ENCODE measurements at regions not wholly inside any gene's neighbourhood (a gene's known extent, or its start where the extent isn't known, plus 50 kb on each side); places are given as distances from the start of the nearest gene placed in this dataset.

DNA sequence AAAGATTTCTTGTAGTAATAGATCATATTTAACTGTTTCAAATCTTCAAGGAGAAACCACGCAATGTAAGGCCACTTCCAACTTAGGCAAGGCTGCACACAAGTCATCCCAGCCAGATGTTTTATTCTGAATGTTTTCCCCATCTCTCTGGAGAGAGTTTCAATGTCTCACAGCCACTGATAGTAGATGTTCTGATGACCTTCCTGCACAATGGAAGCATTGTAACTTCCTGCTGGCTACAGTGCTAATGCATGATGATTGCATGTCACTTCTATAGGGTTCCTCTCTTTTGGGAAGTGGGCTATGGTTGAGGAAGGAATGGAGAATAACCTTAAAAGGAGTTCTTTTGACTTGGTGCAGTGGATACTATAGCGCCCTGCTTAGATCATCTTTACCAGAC, 328.0 kb downstream of the ZNF621 start:
- Histone ChIP-seq H3K9ac (ENCODE audit: insufficient read length) (no peak overlapping the region), H3K9me3 (ENCODE audit: low read depth, low read length) (no peaks in the 10 kb centered on the region), H3K36me3 (ENCODE audit: insufficient read depth, low read length) (no peaks in the 10 kb centered on the region), H3K27ac (no peak overlapping the region), H3K4me3 (no peak overlapping the region)
- TF ChIP-seq POLR2AphosphoS5 (IDR thresholded peaks at IDR 0.05; ENCODE audit: borderline replicate concordance, low read depth, low read length) (no peak), EZH2 (IDR thresholded peaks at IDR 0.05) (no peak), FOXP2 (optimal IDR thresholded peaks at IDR 0.05; ENCODE audit: control extremely low read depth, extremely low read length, insufficient read depth) (no peak)
- no peak for DNase-seq (ENCODE audit: low read depth, low spot score)

DNA sequence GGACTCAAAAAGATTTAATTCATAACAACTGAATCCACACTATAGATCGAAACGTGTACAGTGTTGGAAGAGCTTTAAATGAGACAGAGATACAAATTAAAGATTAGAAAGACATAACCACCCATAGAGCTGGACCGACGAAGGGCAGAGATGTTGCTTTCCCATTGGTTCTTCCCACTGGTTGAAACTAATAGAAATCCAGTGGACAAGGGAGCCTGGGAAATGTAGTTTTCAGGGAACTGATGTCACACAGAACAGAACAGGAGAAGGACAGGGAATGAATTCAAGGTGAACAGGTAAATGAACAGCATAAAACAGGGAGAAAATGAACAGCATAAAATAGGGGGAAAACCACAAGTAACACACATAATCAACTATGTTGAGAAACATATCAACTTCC, 328.7 kb downstream of the ZNF621 start:
- Histone ChIP-seq H3K27ac (no peak overlapping the region), H3K36me3 (ENCODE audit: insufficient read depth, low read length) (no peaks in the 10 kb centered on the region), H3K9ac (ENCODE audit: insufficient read length) (no peak overlapping the region), H3K4me3 (no peak overlapping the region), H3K9me3 (ENCODE audit: low read depth, low read length) (no peaks in the 10 kb centered on the region)
- no peak for TF ChIP-seq POLR2AphosphoS5 (IDR thresholded peaks at IDR 0.05; ENCODE audit: borderline replicate concordance, low read depth, low read length)
- TF ChIP-seq EZH2 (IDR thresholded peaks at IDR 0.05) = no peak
- no peak for TF ChIP-seq FOXP2 (optimal IDR thresholded peaks at IDR 0.05; ENCODE audit: control extremely low read depth, extremely low read length, insufficient read depth)
- no peak for DNase-seq (ENCODE audit: low read depth, low spot score)

DNA sequence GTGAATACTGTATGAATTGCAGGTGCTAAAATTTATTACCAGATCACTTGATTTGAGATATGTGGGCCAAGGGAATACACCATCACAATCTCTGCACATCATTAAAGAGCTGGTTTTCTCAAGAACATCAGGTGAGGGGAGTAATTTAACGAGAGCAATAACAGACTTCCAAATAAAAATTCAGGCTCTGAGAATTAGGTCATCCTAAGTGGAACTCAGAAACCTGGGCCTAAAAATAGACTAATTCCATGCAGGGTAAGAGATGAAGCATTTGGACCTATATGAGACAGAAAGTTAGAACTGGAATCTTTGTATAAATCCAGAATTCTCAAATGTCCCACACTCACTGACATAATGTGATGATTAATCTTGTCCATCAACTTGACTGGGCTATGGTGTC, 331.1 kb downstream of the ZNF621 start:
- Histone ChIP-seq H3K9ac (ENCODE audit: insufficient read length) (no peak overlapping the region), H3K27ac (no peak overlapping the region), H3K4me3 (no peak overlapping the region), H3K36me3 (ENCODE audit: insufficient read depth, low read length) (no peaks in the 10 kb centered on the region), H3K9me3 (ENCODE audit: low read depth, low read length) (no peaks in the 10 kb centered on the region)
- no peak for DNase-seq (ENCODE audit: low read depth, low spot score)
- TF ChIP-seq EZH2 (IDR thresholded peaks at IDR 0.05) (no peak), POLR2AphosphoS5 (IDR thresholded peaks at IDR 0.05; ENCODE audit: borderline replicate concordance, low read depth, low read length) (no peak), FOXP2 (optimal IDR thresholded peaks at IDR 0.05; ENCODE audit: control extremely low read depth, extremely low read length, insufficient read depth) (no peak)

DNA sequence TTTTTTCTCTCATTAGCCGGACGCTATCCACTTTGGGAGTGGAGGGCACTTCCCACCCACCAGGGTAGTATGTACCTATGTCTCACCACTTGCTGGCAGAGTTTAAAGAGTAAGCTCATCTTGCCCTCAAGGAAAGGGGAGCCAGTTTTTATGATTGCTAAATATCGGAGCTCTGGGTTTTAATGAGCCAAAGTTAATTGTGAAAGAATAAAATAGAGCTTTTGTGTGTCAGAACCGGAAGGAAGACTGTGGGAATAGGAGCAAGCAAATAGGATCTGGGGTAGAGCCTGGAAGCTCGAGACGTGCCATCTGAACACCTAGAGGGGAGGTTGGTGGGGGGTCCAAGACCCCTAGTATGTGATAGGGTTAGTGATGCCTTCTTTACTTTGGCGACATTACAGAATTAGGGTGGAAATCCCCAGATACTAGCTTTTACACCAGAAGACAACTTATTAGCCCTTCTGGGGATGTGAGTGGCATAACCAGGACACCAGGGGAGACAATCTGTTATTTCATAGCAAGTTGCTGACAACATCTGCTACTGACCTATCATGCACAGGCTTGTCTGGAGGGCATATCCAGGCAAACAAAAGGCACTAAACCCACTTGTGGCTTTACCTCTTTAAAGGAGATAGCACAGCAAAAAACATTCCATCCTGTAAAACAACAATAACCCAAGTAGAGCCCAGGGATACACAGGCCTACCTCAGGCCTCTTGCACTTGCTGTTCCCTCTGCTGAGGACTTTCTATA, 333.8 kb downstream of the ZNF621 start:
- no peaks in the 10 kb centered on the region for H3K36me3 ChIP-seq (ENCODE audit: insufficient read depth, low read length)
- DNase-seq (ENCODE audit: low read depth, low spot score) = no peak
- H3K27ac ChIP-seq = no peak overlapping the region
- no peak for TF ChIP-seq FOXP2 (optimal IDR thresholded peaks at IDR 0.05; ENCODE audit: control extremely low read depth, extremely low read length, insufficient read depth)
- TF ChIP-seq EZH2 (IDR thresholded peaks at IDR 0.05) = no peak
- no peak for TF ChIP-seq POLR2AphosphoS5 (IDR thresholded peaks at IDR 0.05; ENCODE audit: borderline replicate concordance, low read depth, low read length)
- no peaks in the 10 kb centered on the region for H3K9me3 ChIP-seq (ENCODE audit: low read depth, low read length)
- H3K4me3 ChIP-seq = no peak overlapping the region
- no peak overlapping the region for H3K9ac ChIP-seq (ENCODE audit: insufficient read length)

DNA sequence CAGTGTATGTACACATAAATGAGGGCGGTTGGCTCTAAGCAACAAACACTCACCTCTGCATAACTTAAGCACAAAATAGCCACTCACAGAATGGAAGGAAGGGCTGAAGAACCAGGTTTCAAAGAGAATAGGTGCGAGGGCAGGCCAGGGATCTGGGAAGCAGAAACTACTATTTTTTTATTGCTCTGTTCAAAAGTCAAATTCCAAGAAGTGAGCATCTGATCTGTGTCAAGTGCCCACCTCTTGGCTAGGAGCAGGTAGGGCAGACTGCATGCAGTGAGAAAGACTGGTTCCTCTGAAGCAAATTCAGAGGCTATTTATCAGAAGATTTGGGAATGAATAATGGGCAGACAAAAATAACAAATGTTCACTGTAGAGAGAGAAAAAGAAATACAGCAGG, 336.4 kb upstream of the CTNNB1 start:
- no peak for DNase-seq (ENCODE audit: low read depth, low spot score)
- no peaks in the 10 kb centered on the region for H3K36me3 ChIP-seq (ENCODE audit: insufficient read depth, low read length)
- H3K4me3 ChIP-seq = no peak overlapping the region
- TF ChIP-seq FOXP2 (optimal IDR thresholded peaks at IDR 0.05; ENCODE audit: control extremely low read depth, extremely low read length, insufficient read depth) (no peak), POLR2AphosphoS5 (IDR thresholded peaks at IDR 0.05; ENCODE audit: borderline replicate concordance, low read depth, low read length) (no peak), EZH2 (IDR thresholded peaks at IDR 0.05) (no peak)
- no peak overlapping the region for H3K9ac ChIP-seq (ENCODE audit: insufficient read length)
- no peak overlapping the region for H3K27ac ChIP-seq
- H3K9me3 ChIP-seq (ENCODE audit: low read depth, low read length) = no peaks in the 10 kb centered on the region

DNA sequence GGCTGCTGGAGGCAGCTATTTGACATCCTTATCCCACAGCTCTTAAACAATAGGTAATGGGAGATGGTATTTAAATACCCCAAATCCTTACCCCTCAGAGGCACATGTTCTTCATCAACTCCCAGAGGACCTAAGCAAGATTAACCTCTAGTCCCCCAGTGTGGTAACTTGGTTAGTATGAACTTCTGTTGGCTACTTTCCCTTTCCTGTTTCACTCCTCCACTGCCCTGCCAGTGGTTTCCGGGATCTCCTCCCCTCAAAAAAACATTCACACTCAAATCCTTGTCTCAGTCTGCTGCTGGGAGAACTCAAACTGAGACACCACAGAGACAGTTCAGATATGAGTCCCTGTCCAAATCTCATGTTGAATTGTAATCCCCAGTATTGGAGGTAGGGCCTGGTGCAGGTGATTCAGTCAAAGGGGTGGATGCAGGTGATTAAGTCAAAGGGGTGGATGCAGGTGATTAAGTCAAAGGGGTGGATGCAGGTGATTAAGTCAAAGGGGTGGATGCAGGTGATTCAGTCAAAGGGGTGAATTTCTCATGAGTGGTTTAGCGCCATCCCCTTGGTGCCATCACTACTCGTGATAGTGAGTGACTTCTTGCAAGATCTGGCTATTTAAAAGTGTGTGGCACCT, 335.0 kb upstream of the CTNNB1 start:
- Histone ChIP-seq H3K36me3 (ENCODE audit: insufficient read depth, low read length) (no peaks in the 10 kb centered on the region), H3K9ac (ENCODE audit: insufficient read length) (no peak overlapping the region), H3K27ac (no peak overlapping the region), H3K4me3 (no peak overlapping the region), H3K9me3 (ENCODE audit: low read depth, low read length) (no peaks in the 10 kb centered on the region)
- no peak for TF ChIP-seq POLR2AphosphoS5 (IDR thresholded peaks at IDR 0.05; ENCODE audit: borderline replicate concordance, low read depth, low read length)
- TF ChIP-seq FOXP2 (optimal IDR thresholded peaks at IDR 0.05; ENCODE audit: control extremely low read depth, extremely low read length, insufficient read depth) = no peak
- TF ChIP-seq EZH2 (IDR thresholded peaks at IDR 0.05) = no peak
- DNase-seq (ENCODE audit: low read depth, low spot score) = no peak

DNA sequence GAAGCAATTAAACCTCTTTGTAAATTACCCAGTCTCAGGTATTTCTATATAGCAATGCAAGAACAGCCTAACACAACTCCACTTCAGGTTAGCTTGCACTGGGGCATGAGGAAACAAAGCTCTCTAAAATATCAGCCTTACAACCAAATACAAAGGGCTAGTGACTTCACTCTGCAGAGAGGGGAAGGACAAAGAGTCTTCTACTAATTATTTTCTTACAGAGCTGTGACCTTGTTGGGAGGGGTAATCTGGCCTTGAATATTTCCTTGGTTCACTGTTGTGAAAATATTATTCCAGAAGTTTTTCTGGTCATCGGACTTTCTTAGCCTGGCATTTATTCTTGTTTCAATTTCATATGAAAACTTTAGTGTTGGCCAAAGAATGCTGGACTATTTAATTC, 334.4 kb upstream of the CTNNB1 start:
- Histone ChIP-seq H3K9ac (ENCODE audit: insufficient read length) (no peak overlapping the region), H3K4me3 (no peak overlapping the region), H3K27ac (no peak overlapping the region), H3K9me3 (ENCODE audit: low read depth, low read length) (no peaks in the 10 kb centered on the region), H3K36me3 (ENCODE audit: insufficient read depth, low read length) (no peaks in the 10 kb centered on the region)
- TF ChIP-seq FOXP2 (optimal IDR thresholded peaks at IDR 0.05; ENCODE audit: control extremely low read depth, extremely low read length, insufficient read depth) (no peak), EZH2 (IDR thresholded peaks at IDR 0.05) (no peak), POLR2AphosphoS5 (IDR thresholded peaks at IDR 0.05; ENCODE audit: borderline replicate concordance, low read depth, low read length) (no peak)
- DNase-seq (ENCODE audit: low read depth, low spot score) = no peak

DNA sequence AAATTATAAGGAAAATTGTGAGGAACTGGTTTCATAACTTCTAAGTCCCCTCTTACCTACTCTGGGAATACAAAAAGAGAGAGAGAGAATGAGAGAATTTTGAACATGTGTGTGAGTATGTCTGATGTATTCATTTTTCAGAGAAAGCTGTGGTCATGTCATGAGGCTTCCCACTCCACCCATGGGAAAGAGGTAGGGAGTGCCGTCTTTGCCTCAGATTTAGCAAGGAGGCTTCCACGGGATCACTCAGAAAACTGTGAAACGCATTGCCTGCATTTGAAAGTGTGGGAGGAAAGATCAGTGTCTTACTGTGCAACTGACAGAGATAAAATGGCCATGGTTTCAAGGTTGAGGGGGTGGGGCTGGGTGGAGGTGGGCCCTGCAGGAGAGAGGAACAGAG, 331.5 kb upstream of the CTNNB1 start:
- TF ChIP-seq POLR2AphosphoS5 (IDR thresholded peaks at IDR 0.05; ENCODE audit: borderline replicate concordance, low read depth, low read length) (no peak), EZH2 (IDR thresholded peaks at IDR 0.05) (no peak), FOXP2 (optimal IDR thresholded peaks at IDR 0.05; ENCODE audit: control extremely low read depth, extremely low read length, insufficient read depth) (no peak)
- no peak overlapping the region for H3K4me3 ChIP-seq
- DNase-seq (ENCODE audit: low read depth, low spot score) = no peak
- H3K36me3 ChIP-seq (ENCODE audit: insufficient read depth, low read length) = no peaks in the 10 kb centered on the region
- H3K9me3 ChIP-seq (ENCODE audit: low read depth, low read length) = no peaks in the 10 kb centered on the region
- H3K27ac ChIP-seq = no peak overlapping the region
- H3K9ac ChIP-seq (ENCODE audit: insufficient read length) = no peak overlapping the region

All from SK-N-MC (cell line).